Activated CD4-positive, alpha-beta T cell treated with anti-CD3 and anti-CD28 coated beads, Interleukin-2, amount 50 U/mL, for 4 hours (primary cell): ENCODE measurements at regions not wholly inside any gene's neighbourhood (a gene's known extent, or its start where the extent isn't known, plus 50 kb on each side); places are given as distances from the start of the nearest gene placed in this dataset.

Source experiments
- DNase-seq, 2 experiments: peaks; one replicate each; pipeline ENCODE4 v3.0.0-alpha.2; 2020

DNA sequence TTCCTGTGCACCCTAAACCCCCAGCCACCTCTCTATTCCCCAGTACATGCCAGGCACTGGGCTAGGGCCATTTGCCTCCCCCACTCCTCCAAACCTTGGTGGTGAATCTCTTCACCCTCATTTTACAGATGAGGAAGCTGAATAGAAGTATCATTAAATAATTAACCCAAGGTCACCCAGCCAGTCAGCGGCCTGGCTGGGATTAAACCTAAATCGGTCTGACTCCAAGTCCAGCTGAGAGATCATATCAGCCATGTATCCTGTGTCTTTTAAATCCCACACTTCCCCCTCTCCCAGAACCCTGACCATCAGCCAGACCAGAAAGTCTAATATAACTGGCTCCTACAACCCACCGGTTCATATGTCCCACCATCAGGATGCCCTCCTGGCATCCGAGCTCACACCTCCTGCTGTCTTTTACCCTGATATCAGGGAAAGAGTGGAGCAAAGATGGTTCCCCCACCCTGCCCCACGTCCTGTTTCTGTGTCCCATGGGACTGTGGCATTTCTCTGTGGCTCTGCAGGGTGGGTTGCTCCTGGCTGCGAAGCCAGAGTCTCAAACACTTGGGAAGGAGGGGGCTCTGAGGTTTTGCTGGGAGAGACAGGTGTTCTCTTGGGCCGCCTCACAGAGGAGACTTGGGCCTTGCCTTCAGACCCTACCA lies 145.3 kb downstream of the VEGFA start:
- DNase-seq = no peak

DNA sequence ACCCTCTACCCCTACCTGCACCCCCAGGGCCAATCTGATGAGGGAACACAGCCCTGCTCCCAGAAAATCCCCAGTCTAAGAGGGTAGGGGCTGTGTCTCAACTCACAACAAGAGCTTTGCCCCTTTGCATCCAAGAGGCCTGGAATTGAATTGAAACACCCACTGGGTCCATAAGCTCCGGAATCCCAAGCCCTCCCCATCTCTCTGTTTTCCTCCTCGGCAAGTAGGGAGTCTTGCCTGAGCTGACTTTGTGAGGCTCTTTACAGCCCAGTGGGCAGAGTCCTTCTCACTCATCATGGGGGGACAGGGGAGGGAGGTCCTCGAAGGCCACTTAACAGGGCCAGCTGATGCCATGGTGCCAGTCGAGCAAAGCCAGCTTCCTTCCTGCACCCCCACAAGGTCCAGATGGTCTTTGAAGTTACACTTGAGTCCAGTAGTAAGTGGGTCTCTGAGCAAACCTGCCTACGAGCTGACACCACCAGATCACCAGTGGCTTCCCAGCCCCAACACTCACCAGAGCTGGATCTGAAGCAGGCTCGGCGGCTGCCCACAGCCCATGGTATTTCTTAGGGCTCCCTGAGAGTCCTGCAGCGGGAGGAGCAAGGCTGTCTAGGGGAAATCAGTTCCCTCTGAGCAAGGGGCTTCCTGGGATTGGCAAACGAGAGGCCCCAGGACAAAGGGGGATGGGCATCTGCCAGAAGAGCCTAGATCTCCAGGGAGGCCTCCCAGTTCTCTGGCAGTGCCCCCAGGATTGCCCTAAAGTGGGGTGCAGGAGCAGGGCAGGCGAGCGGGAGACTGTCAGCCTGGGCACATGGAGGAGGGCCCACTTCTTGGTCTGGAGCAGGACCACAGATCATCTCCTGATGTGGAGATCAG lies 144.5 kb downstream of the VEGFA start:
- DNase-seq = no peak

DNA sequence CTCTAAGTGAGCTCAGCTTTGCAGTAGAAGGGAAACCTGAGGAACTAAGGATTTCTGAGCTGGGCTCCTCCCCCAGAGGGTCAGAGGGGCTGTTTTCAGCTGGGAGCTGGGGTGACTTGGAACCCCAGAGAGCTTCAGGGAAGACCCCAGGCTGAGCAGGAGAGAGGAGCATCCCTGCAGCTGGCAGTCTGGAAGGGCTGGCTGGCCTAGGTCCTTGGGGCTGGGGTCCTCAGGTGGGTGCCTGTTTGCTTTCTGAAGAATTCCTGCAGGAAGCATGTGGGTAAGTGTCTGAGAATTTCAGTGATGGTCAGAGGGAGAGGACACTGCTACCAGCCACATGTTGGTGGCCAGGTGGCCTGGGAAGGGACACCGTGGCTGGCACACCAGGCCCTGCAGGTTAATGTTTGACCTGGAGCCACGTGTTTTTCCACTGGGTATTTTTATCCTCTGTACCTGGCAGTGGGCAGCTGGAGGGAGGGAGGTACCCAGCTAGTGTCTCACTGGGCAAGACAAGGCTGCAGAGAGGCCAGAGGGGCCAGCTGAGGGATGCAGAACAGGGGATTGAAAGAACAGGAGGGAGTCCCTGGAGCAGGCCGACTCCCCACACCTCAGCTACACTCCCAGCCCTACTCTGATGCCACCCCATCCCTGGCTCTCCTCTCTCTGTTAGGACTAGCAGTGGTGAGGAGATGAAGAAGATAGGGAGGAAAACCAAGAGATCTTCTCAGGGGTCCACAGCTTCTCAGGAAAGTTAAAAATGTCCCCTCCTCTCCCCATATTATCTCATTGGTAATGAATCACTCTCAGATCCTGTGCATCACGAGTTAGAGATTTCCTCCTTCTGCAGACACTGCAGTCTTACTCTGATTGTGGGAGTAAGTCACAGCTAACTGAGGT lies 143.6 kb downstream of the VEGFA start:
- no peak for DNase-seq

DNA sequence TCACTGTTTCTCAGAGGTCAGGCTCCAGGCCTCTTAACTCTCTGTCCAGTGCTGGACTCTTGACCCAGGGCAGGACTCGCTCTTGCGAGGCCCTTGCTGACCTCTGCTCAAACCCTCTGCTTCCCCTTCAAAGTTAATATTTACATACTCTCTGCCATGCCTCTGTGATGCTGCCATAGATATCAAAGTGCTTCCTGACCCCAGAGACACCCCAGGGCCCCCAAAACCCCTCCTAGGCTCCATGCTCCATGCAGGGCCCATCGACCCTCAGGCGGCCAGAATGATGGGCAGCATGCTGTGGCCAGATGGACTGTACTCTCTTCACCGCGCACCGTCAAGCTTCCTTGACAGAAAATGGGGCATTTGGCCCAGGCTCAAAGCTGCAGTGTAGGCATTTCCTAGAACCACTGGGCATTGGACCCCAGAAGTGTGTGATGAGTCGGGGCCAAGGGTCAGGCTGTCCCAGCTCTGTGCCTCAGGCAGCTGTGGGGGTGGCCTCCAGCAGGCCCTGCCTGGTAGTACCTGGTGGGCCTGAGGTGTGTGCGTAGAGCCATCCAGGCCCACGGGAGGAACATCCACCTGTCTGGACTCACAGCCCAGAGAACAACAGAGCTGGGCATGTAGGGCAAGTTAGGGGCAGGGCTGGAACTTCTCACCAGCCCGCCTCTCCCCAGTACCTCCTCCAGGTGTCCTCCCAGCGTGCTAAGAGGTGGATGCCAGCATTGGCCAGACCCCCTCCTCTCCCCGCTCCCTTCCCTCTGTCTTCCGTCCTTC lies 142.8 kb downstream of the VEGFA start:
- DNase-seq = no peak

DNA sequence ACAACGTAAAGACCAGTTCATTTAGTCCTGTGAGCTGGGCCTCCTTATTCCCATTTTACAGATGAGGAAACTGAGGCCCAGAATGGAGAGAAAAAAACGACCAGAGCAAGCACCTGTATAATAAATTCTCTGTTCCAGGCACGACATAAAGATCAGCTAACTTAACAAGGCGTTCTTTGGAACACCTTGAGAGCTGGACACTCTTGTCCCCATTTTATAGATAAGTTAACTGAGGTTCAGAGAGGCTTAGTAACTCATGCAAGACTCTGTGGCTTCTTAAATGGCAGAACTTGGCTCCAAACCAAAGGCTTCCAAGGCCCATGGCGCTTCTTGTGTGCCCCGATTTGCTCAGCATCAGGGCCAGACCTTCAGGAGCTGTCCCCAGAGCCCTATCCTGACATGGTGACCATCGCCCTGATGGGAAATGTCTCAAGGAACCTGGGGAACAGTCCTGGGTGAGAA lies 142.1 kb downstream of the VEGFA start:
- DNase-seq = no peak

DNA sequence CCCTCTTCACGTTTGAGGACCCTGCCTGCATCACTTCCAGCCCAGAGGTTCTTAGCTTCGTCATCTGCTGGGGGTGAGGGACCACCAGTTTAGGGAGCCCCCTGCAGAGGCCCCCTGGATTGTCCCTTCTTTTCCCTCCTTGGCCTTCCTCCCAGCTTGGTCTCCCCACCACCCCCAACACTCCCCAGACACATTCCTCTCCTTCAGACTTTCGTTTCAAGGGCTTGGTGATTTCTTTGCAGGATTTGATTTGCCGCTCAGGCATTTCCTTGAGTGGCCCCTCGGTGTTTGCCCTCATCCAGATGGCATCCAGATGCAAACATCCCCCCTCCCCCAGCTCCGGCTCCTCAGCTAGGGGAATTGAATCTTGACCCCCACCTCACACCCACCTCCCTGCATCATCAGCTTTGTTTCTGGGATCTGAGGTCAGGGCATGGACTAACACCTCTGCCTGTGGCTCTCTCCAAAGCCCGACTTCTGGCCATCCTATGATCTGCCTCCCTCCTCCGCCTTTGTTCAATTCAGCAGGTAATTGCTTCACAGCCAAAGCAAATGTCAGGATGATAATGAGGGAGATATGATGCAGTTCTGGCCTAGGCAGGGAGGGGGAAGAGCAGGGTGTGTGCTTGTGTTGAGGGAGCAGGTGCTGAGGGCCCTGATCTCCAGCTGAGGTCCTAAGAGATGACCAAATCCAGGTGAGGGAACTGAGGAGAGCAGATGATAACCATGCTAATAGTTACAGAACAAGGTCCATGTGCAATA lies 141.5 kb downstream of the VEGFA start:
- no peak for DNase-seq

DNA sequence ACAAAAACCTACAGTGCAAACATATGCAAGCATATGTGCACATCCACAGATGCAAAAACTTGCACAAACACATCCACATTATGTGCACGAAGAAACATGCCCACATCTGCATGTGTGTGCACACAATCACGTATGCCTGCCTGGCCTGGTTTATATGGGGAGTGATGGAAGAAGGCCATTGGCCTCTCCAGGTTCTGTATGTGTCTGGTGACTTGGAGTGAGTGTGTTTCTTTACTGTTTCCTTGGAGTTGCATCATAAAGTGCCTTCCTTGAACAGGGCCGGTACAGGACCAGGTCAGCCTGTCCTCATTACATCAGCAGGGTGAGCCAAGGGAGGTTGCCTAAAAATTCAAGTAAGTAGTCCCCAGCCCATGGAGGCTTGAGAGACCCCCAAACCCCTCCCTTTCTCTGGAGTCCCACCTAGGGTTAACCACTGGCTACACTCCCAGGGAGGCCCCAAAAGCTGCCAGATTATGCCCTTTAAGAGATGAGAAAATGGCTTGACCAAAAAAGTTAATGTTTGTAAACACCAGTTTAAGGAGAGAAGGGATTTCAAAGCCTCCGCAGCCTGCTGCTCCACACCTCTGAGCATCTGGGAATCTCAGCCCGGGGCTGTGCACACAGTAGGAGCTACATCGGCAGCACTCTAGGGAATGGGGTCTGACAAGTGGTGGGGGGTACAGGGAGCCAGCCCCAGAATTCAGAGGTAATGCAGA lies 140.8 kb downstream of the VEGFA start:
- no peak for DNase-seq

DNA sequence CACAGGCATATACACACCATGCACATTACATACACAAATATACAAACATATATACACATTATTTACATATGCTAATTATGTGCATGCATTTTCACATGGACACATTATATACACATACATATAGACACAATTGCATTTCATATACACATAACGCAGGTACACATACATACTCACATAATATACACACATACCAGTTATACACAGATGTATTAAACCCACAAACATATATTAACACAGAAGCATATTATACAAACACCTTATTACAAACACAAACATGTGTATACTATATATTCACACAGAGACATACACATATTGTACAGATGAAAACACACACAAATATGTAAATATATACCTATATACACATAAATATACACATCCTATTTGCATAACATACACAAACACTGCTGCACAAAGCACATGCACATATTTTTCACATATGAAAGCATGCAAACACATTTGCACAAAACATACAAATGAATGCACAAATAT lies 140.2 kb downstream of the VEGFA start:
- DNase-seq = no peak

DNA sequence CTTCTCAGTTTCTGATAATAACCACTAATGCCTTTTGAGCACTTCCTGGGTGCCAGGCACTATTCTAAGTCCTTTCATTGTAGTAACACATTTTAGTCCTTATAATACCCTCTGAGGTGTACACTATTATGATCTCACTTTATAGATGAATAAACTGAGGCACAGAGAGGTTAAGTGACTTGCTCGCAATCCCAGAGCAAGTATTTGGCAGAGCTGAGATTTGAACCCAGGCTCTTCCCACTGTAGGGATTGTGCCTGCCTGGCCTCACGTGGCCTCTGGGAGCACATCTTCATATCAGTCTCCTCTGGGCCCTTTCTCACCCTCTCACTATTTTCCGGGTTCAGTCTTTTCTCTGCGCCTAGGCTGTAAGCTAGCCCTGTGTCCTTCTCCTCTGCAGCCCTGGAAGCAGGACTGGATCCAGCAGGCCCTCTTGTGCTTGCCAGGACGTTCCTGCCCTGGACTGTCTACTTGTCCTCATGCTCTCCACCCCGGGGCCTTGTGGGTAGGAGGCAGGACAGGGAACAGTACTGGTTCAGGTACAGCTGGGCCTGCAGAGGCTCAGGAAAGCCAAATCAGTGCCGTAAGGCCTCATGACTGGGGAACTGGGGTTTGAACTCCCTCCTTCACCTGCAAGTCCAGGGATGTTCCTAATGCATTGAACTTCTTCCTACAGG lies 139.6 kb downstream of the VEGFA start:
- no peak for DNase-seq

DNA sequence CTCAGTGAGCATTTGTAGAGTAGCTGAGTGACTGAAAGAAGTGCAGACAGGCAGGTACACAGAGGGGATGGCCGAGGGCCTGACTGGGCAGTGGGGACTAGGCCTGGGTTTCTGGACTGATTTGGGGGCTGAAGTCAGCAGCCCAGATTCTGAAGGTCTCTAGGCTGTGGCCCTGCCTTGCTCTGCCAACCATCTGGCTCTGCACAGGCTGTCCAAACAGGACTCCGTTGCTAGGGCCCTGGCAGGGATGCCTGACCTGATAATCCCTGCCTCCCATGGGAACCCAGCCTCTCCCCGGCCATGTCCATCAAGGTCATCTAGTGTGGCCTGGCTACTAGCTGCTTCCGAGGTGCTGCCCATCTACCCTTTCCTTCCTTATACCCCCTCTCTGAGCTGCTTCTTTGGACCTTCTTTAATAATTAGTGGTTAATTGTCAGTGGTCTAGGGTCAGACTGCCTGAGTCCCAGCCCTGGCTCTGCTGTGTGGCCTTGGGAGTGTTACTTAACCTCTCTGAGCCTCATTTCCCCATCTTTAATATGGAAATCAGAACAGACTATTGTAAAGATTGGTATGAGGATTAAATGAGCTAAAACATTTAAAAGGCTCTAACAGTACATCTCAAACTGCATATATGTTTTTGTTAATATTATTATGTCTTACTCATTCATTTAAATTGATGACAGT lies 137.9 kb downstream of the VEGFA start:
- no peak for DNase-seq

DNA sequence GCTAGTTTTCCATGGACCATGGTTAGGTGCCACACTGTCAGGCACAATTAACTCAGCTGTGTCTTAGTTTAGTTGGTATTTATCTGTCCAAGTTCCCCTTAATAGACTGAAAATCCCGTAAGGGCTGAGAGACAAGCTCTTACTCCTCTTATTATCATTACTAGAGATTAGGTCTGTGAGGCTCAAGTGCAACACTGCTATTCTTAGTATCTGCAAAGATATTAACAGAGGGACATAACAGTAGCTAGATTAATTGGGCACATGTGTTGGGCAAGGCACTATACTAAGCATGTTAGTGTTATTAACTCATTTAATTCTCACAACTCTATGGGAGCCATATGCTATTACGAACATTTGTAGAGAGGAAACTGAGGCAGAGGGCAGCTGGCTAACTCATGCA lies 137.3 kb downstream of the VEGFA start:
- DNase-seq = no peak

DNA sequence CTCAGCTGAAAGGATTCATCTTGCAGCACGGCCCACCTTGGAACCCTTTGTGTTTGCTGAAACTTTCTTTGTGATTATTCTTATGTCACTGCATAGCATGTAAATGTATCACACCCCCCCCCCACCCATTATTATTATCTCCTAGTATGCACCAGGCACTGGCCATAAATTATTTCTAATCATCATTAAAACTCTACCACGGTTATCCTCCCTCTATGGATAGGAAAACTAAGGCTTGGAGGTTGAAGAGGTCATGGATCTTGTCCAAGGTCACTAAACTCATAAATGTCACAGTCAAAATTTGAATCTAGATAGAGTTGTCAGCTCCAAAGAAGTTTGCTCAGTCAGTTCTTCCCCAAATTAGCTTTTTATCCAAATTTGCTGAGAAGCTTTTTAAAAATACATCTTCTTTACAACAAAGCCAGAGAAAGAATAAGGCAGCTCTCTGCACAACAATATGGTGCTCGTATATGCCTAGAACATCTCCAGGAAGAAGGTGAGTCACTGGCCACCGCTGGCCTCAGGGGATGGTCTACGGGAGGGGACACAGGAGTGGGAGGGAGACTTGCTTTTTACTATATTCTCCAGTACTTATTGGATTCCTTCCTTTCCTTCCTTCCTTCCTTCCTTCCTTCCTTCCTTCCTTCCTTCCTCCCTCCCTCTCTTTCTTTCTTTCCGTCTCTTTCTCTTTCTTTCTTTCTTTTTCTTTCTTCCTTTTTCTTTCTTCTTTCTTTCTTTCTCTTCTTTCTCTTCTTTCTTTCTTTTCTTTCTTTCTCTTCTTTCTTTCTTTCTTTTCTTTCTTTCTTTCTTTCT lies 134.5 kb downstream of the VEGFA start:
- DNase-seq = no peak

DNA sequence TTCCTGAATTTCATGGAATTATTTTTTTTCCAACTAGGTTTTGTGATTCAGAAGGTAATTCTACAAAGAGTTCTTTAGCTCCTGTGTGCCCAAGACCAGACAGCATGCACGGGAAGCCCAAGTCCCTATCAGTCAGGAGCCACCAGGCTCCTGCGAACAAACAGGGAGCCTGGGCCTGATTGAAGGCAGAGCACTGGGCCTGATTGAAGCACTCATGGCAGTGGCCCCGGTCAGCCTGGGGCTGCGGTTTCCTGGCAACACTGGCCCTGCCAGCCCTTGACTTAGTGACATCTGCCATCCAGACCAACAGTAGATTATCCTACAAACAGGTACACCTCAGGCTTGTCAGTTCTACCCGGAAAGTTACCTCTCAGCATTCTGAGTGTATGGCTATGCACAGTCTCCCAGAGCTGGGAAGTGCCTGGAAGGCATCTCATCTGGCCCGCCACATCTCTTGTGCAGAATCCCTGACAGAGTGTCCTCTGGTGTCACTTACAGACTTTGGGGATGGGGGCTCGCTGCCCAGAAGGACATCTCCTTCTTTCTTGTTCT lies 133.8 kb downstream of the VEGFA start:
- no peak for DNase-seq

DNA sequence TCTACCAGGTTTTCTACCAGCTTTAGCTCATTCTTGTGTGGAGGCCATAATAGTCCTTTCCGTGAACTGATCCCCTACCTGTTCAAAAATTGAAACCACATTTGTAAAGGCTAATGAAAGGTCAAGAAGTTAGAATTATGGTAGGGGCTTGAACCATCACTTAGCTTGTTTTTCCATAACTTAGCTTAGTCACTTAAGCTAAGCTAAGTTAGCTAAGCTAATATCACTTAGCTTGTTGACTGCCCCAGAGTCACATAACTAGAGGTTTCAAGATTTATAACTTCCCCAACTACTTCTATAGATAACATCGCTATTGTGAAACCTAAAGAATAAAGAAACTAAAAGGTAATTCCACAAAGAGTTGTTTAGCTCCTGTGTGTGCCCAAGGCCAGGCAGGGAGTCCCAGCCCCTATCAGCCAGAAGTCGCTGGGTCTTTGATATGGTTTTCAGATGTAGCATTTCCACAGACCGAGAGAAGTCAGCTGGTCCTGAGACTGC lies 131.8 kb downstream of the VEGFA start:
- no peak for DNase-seq

DNA sequence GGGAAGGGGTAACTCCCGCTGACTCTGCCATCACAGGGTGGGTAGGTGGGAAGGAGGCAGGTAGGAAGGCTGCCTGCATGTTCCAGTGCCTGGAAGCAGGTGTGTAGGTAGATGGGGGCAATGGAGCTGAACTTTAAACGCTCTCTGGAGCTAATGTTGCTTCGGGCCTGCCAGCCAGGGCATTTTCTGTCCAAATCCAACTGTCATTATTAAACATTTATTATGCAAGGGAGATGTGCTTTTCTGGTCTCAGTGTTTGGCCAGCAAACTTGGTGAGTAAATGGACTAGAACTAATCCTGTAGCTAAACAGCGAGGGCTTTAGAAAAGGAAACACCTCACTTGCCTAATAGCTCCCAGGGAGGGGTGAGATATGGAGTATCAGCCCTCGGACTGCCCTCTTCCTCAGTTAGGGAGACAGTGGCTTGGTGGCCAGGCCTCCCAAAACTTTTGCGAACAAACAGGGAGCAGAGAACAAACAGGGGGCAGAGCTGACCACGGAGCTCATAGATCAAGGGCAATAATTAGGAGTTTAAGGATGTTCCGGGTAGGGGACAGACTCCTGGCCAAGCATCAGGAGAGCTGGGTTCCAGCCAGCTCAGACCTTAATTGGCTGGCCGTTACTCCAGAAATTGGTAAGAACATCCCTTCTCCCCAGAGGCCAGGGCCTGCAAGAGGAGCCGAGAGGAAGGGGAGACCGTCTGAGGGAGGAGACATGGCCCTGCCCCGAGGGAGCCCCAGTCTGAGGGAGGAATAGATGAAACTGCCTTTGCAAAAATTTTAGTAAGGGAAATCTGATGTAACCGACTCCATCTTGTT lies 131.1 kb downstream of the VEGFA start:
- DNase-seq = no peak

DNA sequence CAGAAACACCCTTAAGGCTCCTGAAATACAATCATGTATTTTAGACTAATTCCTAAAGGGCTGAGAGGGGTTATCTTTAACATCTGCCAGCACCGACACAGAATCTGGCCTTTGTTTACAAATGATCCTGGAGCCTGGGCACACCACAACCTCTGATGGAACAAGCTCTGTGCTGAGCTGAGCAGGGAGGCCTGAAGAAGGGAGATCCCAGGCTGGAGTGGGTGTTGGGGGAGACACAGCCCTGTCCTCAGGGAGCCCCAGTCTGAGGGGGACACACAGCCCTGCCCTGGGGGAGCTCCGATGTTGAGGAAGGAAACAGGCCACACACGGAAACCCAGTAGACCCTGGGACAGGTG lies 130.5 kb downstream of the VEGFA start:
- no peak for DNase-seq

DNA sequence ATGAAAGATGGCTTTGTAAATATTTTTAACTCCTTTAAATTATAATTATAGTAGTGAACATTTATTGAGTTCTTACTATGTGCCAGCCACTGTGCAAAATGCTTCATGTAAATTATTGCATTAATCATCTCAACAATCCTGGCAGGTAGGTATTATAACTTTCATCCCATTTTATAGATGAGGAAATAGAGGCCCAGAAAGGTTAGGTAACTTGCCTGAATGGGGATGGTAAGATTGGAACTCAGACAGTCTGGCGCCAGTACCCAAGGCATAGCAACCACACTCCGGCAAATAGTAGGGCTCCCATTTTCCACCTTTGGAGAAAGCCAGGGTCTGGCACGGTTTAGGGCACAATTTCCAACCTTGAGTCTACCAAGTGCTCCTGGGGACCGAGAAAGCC lies 129.8 kb downstream of the VEGFA start:
- no peak for DNase-seq
